Limb (tissue), 2 donors: ENCODE measurements at regions not wholly inside any gene's neighbourhood (a gene's known extent, or its start where the extent isn't known, plus 50 kb on each side); places are given as distances from the start of the nearest gene placed in this dataset.

Source experiments
- DNase-seq, 2 donors: peaks; one replicate each; pipeline ENCODE4 v3.0.0-alpha.2; 2016; ENCODE audit errors: extremely low spot score in 2 of 2

DNA sequence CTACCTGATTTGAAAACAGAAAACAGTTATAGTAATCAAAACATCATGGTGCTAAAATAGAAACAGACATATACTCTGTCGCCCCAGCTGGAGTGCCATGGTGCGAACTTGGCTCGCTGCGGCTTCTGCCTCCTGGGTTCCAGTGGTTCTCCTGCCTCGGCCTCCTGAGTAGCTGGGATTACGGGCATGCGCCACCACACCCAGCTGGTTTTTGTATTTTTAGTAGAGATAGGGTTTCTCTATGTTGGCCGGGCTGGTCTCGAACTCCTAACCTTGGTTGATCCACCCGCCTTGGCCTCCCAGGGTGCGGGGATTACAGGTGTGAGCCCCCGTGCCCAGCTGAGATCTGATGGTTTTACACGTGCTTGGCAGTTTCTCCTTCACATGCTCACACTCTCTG lies 495.9 kb downstream of the ANXA1 start:
- DNase-seq = no peak

DNA sequence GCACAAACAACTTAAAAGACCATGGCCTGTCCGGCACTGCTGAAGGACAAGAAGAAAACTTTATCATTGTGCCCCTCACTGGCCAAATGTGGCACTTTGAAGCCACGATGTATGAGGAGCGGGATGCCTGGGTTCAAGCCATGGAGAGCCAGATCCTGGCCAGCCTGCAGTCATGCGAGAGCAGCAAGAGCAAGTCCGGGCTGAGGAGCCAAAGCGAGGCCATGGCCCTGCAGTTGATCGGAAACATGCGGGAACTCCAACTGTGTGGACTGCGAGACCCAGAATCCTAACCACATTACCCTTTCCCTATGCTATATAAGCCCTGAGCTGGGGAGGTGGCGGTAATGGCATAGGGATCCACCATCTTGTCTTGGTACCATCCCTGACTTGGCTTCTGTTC lies 497.9 kb downstream of the ANXA1 start:
- DNase-seq = no peak

DNA sequence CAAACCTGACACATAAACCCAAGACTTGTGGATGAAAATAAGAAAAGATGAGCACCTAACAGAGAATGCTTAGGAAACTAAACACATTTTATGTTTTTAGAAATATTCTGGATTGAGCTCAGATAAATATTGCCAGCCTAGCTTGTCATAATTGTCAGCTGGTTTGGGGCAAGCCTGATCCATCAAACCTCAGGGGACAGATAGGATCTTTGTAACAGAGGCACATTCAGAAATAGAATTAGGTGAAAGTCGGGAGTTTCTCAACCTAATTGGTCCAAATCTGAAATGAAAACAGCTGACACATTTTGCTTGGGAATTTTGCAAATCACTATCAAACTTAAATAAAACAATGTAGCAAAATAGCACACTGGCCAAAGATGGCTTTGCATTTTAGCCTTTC lies 503.7 kb downstream of the ANXA1 start:
- DNase-seq = no peak

DNA sequence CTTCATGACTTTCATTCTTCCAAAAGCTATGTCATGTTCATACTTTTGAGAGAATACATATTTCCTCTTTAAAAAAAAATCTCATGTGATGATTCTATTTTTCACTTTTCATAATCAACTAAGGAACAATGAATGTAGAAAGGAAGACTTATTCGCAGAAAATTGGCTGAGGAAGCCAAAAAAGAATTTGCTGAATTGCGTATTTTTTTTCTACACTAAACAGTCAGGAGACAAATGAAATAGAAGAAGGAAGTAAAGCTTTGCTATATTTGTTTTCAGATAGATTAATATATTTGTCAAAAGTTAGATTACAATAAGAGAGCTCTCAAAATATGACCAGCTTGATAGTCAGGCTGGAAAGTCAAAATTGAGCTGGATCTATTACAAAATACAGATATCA lies 504.2 kb downstream of the ANXA1 start:
- no peak for DNase-seq

DNA sequence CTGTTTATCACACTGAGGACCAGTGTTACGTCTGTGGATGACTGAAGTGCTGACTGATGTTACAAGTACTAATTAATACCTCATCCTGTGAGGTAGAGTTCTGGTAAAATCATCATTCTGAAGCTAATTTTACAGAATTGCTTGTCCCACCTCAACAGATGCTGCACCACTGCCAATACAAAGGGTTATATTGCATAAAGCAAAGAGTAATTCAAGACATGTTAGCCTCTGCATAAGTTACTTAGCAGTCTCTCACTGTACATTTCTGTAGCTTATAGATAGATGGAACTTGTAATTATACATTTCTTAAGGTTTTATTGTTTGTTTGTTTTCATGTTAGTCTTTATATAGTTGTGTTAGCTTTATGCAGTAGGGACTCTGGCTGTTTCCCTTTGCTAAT lies 513.6 kb downstream of the ANXA1 start:
- no peak for DNase-seq

DNA sequence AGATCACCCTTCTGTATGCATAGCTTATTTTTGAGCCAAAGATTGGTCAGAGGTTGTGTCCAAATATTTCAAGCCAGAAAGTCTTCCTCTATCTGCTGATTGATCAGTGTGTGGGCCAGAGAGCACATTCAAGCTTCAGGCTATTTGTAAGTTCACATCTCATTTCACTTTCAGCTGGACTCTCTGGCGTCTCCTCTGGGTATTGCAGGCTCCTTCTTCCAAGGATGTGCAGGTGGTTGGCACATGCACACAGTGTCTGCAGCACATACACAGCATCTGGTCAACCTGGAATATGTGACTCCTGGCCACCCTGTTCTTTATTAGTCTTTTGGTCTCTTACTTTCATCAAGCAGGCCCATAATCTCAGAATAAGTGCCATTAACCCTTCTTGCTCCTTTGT lies 516.1 kb downstream of the ANXA1 start:
- no peak for DNase-seq

DNA sequence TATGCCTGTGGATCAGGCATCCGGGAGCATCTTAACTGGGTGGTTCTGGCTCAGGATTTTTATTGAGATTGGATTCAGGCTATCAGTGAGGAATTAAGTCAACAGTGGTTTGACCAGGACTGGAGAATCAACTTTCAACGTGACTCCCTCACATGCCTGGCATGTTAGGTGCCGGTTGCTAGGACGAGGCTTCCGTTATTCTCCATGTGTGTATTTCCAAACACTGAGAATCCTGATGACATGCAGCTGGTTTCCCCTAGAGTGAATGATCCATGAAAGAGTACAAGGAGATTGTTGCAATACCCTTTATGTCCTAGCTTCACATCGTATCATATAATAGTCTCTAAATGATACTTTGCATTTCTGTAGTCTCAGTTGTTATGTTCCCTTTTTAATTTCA lies 529.2 kb downstream of the ANXA1 start:
- DNase-seq = no peak

DNA sequence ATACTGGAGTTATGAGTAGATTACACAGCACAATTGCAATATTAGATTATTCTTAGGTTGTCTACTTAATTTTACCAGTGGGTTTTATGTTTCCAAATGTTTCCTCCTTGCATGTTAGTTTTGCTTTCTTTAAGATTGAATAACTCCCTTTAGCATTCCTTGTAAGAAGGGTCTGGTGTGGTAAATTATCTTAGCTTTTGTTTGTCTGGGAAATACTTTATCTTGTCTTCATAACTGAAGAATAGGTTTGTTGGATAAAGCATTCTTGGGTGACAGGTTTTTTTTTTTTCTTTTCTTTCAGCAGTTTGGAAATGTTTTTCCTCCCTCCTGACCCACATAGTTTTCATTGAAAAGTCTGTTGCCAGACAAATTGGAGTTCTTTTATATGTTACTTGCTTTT lies 531.1 kb downstream of the ANXA1 start:
- DNase-seq = no peak

DNA sequence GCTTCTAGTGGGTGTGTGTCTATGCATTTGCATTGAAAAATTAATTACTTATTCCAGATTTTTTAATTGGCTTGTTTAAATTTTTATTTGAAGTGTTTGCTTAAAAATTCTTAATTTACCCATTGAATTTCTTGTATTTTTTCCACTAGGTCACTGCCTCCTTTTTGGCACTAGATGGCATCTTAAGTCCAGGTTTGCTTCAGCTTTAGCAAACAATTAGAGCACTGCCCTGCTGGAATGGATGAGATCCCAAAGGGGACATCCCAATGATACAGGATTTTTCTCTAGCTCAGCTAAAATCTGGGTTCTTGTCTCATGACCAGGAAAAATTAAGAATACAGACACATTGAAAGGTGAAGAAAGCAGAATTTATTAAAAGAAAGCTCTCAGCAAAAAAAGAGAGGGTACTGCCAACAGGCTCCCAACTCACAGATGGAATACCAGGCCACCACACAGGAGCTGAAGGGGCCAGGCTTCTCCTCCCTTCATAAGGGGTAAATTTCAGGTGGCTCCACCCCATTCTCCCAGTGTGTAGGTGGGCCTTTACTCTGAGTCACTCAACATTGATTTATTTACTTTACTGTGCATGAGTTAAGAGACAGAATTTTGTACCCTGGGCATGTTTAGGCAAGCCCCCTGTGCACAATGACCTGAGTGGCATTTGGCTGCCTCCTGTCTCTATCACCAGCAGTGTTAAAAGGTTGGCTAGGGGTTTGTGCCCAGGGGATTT lies 532.4 kb downstream of the ANXA1 start:
- no peak for DNase-seq

DNA sequence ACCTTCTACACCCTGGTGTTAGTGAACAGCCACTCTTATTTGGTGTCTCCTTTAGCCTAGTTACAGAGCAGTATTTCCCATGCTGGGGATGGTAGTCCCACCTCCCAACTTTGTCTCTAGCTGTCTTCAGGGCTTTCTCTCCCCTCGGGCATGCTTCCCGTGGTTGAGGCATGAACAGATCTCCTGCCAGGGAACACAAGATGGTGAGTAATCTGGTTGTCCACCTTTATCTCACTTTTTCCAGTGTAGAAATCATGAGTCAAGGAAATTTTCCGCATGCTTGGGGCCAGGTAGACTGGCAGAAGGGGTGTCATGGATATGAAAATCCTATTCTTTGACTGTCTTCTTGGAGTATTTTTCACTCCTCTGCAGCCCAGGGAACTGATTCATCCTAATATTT lies 532.9 kb downstream of the ANXA1 start:
- no peak for DNase-seq

DNA sequence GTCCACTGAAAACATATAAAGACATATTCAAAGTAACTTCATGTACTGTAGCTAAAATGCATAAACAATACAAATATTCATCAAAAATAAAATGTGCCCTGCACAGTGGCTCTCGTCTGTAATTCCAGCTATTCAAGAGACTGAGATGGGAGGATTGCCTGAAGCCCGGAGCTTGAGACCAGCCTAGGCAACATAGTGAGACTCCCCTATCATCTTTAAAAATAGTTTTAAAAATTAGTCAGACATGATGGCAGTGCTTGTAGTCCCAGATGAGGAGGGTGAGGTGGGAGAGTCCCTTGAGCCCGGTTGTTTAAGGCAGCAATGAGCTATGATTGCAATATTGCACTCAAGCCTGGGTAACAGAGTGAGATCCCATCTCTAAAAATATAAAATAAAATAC lies 534.1 kb downstream of the ANXA1 start:
- no peak for DNase-seq

DNA sequence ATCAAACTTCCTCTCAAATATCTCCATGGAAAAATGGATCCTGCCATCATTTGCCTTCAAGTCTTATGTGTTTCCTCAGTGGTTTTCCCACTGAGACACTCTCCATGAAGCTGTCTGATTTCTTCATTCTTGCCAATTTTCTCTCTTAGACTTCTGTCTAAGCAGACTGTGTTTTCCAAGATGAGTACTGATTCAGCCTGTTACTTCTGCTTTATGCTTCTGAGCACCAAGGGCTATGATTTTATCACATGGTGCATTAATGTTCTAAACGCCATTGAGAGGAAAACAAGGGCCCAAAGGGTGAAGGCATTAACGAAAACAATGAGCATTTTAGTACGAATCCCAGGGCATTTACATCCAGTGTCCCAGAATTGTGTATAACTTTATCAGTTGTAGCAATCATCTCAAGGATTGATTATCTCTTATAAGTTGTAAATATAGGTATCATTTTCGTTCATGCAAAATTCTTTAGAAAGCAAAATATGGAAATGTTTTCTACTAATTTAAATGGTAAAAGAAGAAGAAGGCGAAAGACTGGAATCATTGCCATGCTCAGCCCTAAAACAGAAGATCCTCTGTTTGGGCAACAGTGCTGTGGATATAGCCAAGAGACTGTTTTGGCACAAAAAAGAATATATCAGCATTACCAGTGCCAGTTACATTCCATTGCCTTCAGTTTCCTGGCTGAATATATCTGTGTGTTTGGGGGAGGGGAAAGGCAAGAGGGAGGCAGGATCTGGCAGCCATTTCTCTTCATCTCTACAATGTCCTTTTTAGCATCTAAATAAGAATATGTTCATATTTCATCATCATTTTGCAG lies 537.6 kb downstream of the ANXA1 start:
- DNase-seq = no peak

DNA sequence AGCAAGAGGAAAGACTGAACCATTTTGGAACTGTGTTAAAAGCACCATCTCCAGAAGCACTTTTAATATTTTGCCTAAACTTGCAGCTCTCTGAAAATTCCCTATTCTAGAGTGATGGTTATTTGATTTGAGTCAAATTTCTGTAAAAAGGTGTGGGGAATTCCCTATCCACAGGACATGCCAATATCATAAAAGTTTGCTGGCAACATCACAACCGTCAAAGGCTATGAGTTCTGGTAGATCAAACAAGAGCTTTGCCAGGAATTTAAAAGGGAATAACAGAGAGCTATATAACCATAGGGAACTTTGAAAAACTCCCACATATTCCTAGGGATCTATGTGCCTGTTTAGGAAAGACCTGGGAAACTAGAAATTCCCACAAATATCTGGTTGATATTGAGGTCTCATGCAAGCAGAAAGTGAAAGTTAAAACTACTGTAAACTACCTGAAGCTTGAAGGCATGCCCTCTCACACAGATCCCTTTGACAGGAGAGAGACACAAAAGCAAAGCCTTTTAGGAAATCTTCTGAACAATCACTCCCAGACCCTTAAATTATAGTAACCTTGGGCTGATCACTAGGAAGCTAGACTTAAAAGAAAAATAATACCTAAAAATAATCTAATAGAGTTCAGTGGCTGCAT lies 549.9 kb downstream of the ANXA1 start:
- DNase-seq = no peak

DNA sequence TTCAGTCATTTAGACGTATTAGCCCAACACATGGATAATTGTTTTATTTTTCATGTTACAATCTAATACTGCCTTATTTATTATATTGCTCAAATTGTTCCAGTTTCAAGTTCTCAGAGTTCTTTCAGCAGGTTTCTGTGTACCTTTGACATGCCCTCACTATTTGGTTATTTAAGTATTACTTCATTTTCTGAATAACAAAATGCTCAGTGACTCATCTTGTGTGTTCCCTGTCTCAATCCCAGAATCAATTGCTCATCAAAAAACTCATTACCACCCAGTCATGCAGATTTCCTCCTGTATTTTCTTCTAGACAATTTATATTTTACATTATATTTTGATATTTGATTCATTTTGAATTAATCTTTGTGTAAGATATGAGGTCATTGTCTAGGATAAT lies 562.6 kb downstream of the ANXA1 start:
- DNase-seq = no peak

DNA sequence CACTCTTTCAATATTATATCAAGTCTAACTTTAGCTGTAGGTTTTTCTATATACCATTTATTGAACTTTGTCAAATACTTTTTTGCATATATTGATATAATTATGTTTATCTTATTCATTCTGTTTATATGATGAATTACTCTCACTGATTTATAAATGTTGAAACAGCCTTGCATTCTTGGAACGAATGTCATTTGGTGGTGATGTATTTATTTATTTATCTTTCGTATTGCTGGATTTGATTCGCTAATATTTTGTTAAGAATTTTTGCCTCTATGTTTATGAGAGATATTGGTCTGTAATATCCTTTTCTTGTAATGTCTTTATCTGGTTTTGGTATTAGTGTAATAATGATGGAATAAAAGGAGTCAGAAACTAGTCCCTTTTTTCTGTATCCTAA lies 563.9 kb downstream of the ANXA1 start:
- no peak for DNase-seq

DNA sequence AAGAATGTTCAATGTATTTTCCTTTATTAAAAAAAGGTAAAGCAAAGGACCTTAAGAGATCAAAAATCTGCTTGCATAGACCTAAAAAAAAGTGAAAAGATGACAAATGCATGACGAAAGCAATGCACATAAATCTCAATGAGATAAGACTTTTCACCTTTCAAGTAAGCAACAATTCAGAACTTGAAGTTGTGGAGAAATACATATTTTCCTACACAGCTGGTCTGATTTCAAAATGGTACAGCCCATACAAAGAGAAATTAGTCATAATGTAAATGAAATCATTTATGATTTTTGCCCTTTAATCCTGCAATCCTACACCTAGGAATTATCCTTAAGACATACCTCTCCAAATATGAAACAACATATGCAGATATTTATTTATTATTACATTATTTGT lies 568.0 kb downstream of the ANXA1 start:
- no peak for DNase-seq

DNA sequence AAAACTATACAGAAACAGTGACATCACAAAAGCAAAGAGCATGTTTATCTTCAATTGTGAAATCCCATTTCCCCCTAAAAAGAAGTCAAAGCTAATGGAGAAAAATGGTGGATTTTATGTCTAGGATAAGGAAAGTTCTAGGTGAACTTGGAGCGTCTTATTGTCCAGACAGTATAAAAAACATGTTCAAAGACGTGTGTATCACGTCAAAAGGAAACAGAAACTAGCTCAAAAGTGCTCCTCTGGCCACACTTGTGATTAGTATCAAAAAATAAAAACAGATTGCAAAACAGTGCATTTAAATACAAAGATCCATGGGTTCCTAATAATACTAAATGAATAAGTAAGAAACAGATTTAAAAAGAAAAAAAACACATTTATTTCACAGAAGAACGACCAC lies 568.9 kb downstream of the ANXA1 start:
- DNase-seq = no peak

DNA sequence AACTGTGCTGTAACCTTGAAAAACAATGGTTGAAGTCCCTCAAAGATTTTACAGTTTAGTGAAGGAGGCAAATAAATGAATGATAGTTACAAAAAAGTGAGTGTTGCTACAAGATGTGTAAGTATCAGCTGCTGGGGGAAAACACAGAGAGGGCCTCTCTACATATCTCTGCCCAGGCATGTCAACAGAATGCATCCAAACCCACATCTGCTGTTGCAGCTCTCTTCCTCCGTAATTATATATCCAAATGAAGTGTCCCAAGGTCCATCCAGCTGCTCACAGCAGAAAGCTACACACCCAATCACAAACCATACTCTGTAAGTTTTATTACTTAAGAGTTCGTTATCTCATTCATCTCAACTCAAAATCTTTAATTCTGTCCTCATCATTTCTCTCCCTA lies 584.6 kb downstream of the ANXA1 start:
- no peak for DNase-seq

DNA sequence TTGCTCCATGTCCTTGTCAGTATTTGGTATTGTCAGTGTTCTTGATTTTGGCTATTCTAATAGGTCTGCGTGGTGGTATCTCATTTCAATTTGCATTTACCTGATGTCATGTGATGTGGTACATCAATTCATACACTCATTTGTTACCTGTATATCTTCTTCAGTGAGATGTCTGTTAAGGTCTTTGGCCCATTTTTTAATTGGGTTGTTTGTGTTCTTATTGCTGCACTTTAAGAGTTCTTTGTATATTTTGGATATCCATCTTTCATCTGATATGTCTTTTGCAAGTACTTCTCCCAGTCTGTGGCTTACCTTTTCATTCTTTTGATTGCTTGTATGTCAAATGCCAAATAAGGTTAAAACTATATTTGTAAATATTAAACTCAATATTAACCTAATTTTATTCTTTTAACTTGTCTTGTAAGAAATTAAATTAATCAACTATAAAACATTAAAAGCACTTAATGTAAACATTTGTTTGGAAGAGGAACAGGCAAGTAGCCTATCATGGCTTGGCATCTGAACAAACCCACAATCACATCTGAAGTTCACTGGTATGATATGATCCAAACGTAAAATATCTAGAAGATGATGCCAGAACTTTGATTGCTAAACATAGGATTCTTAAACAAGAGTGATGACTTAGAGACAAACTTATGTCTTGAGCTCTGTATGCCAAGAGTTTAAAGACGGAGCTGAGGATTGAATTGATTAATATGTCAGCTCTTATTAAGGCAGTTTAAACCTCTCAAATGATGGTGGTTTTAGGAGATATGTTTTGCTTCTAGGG lies 587.3 kb downstream of the ANXA1 start:
- no peak for DNase-seq

DNA sequence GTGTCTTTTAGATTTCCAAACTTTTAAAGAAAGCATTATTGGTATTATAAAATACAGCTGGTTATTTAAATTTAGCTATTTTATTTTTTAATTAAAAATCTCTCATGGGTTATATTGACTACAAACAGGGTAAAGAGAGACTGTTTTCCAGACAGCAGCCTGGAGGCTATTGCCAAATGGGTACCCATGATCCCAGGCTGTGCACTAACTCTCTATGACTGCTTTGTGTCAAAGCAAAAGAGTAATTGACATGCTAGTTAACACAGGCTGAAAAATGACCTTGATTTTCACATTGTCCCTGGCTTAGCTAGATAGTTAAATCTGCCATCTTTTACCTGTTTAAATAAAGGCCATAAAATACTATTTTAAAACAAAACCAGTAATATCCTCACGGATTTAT lies 589.7 kb downstream of the ANXA1 start:
- DNase-seq = no peak

DNA sequence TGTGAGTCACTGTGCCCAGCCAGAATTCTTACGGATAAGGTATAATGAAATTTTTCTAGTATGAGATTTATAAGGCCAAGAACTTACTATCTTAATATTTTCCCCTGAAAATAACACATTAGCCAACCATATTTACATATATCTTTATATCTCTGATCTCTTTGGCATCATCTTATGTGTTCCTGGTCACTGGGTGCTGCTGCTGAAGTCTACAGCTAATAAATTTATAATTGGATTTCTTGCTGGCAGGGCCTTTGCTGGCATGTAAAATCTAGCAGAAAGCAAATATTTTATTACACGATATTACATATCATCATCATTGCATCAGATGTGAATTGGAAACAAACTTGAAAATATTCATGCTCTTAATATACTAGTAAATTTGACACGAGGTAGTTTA lies 590.7 kb downstream of the ANXA1 start:
- DNase-seq = no peak

DNA sequence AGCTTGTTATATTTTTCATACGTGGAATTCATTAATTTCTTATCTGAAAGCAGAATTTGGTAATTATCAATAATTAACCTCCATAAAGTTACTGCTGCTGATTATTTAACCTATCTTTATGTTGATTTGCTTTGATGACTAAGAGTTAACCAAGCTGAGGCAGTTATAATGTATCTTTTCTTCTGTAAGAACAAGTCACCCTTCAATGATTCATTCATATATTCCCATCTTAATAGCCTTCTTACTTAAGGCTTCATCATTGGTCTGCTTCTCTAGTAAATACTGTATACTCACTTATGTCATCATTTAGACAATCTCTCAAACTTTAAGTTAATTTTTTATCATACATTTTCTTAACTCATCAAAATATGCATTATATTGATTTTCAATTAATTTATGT lies 592.2 kb downstream of the ANXA1 start:
- DNase-seq = no peak
